CD14-positive monocyte (primary cell): ENCODE measurements at regions not wholly inside any gene's neighbourhood (a gene's known extent, or its start where the extent isn't known, plus 50 kb on each side); places are given as distances from the start of the nearest gene placed in this dataset.

Source experiments
- DNase-seq, 3 donors: peaks; one replicate each; pipeline ENCODE4 v3.0.0-alpha.2; 2011 to 2022
- H2AFZ ChIP-seq: 2 replicates; pipeline ENCODE4 v1.6.0; 2012; ENCODE audit warnings: mild to moderate bottlenecking, low read depth, low read length, inconsistent platforms; ENCODE audit not compliant: insufficient read depth, poor library complexity, severe bottlenecking
- H3K27ac ChIP-seq, 2 donors: 1 replicate in 1 of 2; 2 replicates in 1 of 2; pipeline ENCODE4 v1.5.1; 2012 to 2013; ENCODE audit warnings: low read length in 2 of 2, control low read depth in 1 of 2, inconsistent platforms in 1 of 2, low read depth in 1 of 2, mild to moderate bottlenecking in 1 of 2
- H3K27me3 ChIP-seq, 2 donors: one replicate each; pipeline versions ENCODE4 v1.6.0 to v1.6.1; 2011 to 2013; ENCODE audit warnings: low read length in 2 of 2; ENCODE audit not compliant: control insufficient read depth in 2 of 2, insufficient read depth in 2 of 2
- H3K36me3 ChIP-seq, 2 donors: replicated peaks in 1 of 2; 1 replicate in 1 of 2; 2 replicates in 1 of 2; pipeline versions ENCODE4 v1.5.1 to v1.6.1; 2012 to 2013; ENCODE audit warnings: low read length in 2 of 2, control low read depth in 1 of 2, inconsistent platforms in 1 of 2, mild to moderate bottlenecking in 1 of 2; ENCODE audit not compliant: insufficient read depth in 2 of 2, control insufficient read depth in 1 of 2
- H3K4me1 ChIP-seq, 2 donors: 1 replicate in 1 of 2; 2 replicates in 1 of 2; pipeline versions ENCODE4 v1.5.1 to v1.6.1; 2012 to 2013; ENCODE audit warnings: low read length in 2 of 2, control low read depth in 1 of 2, inconsistent platforms in 1 of 2, mild to moderate bottlenecking in 1 of 2, moderate library complexity in 1 of 2; ENCODE audit not compliant: insufficient read depth in 2 of 2, control insufficient read depth in 1 of 2
- H3K4me2 ChIP-seq: replicated peaks from 2 replicates; pipeline ENCODE3; 2012; ENCODE audit warnings: low read length, moderate library complexity, mild to moderate bottlenecking; ENCODE audit not compliant: poor library complexity, severe bottlenecking; ENCODE audit errors: extremely low read depth
- H3K4me3 ChIP-seq, 3 experiments: fragments of 200-600 bp in 1 of 3; sonication (generic) in 1 of 3; replicated peaks in 1 of 3; 1 replicate in 2 of 3; 2 replicates in 1 of 3; pipeline ENCODE4 v1.5.1; 2011 to 2013; ENCODE audit warnings: low read length in 3 of 3, mild to moderate bottlenecking in 3 of 3, control low read depth in 2 of 3, low read depth in 2 of 3, inconsistent platforms in 1 of 3, moderate library complexity in 1 of 3
- H3K79me2 ChIP-seq: 2 replicates; pipeline ENCODE4 v1.6.0; 2012; ENCODE audit warnings: mild to moderate bottlenecking, control low read depth, inconsistent platforms, low read length, moderate library complexity; ENCODE audit not compliant: insufficient read depth
- H3K9ac ChIP-seq: 2 replicates; pipeline ENCODE4 v1.6.0; 2017; ENCODE audit warnings: low read length, mild to moderate bottlenecking; ENCODE audit not compliant: insufficient read depth, poor library complexity, severe bottlenecking
- H3K9me3 ChIP-seq, 2 donors: replicated peaks in 1 of 2; 1 replicate in 1 of 2; 2 replicates in 1 of 2; pipeline versions ENCODE4 v1.5.1 to v1.6.1; 2012 to 2013; ENCODE audit warnings: low read length in 2 of 2, control low read depth in 1 of 2; ENCODE audit not compliant: control insufficient read depth in 1 of 2, insufficient read depth in 1 of 2
- H4K20me1 ChIP-seq: 2 replicates; pipeline ENCODE4 v1.6.0; 2012; ENCODE audit warnings: mild to moderate bottlenecking, low read length, control low read depth, moderate library complexity; ENCODE audit not compliant: insufficient read depth
- H3K27ac Mint-ChIP-seq, 7 donors: one replicate each; pipeline ENCODE4 v1.8.0; 2020; ENCODE audit warnings: mild to moderate bottlenecking in 7 of 7, mixed read lengths in 7 of 7, moderate library complexity in 6 of 7, inconsistent platforms in 2 of 7
- H3K27me3 Mint-ChIP-seq, 3 donors: one replicate each; pipeline ENCODE4 v1.8.0; 2021 to 2022; ENCODE audit warnings: low read depth in 3 of 3, mild to moderate bottlenecking in 3 of 3, mixed read lengths in 3 of 3, moderate library complexity in 3 of 3, inconsistent platforms in 1 of 3
- H3K36me3 Mint-ChIP-seq, 2 donors: one replicate each; pipeline ENCODE4 v1.8.0; 2020; ENCODE audit warnings: mixed read lengths in 2 of 2, inconsistent platforms in 1 of 2, mild to moderate bottlenecking in 1 of 2
- H3K4me1 Mint-ChIP-seq: one replicate; pipeline ENCODE4 v1.8.0; 2020; ENCODE audit warnings: mild to moderate bottlenecking, mixed read lengths
- H3K4me3 Mint-ChIP-seq, 2 donors: one replicate each; pipeline ENCODE4 v1.8.0; 2020; ENCODE audit warnings: mild to moderate bottlenecking in 2 of 2, mixed read lengths in 2 of 2, moderate library complexity in 1 of 2
- H3K9me3 Mint-ChIP-seq, 7 donors: one replicate each; pipeline ENCODE4 v1.8.0; 2020 to 2022; ENCODE audit warnings: mixed read lengths in 7 of 7, mild to moderate bottlenecking in 6 of 7, moderate library complexity in 6 of 7, inconsistent platforms in 2 of 7
- CTCF ChIP-seq: fragments of 200-600 bp; IDR thresholded peaks from one replicate; pipeline ENCODE4 v1.8.0; 2022; ENCODE audit warnings: antibody characterized with exemption, mild to moderate bottlenecking
- WGBS: methylation state at CpG from one replicate; pipeline ENCODE4 v1.1.5; 2013; ENCODE audit warnings: missing lambda C conversion rate; ENCODE audit not compliant: insufficient coverage; 5-methylcytosine and 5-hydroxymethylcytosine counted together
- intact Hi-C, 2 donors: fragments of 100-400 bp; cut with micrococcal nuclease; formaldehyde crosslinking; loops; one replicate each; pipeline versions ENCODE4 v1.15.0 to v1.15.1; 2023

- Histone ChIP-seq H3K4me2 (no peak overlapping the region), H3K27me3 (no peaks in the 10 kb centered on the region), H3K4me3 (no peak overlapping the region), H3K27ac (no peak overlapping the region), H4K20me1 (no peaks in the 10 kb centered on the region), H2AFZ (no peak overlapping the region), H3K9ac (no peak overlapping the region), H3K9me3 (peaks cover 4 to 16% of the 10 kb centered on the region in 2 donors), H3K36me3 (no peaks in the 10 kb centered on the region), H3K4me1 (no peaks in the 10 kb centered on the region), H3K79me2 (no peaks in the 10 kb centered on the region)
- Mint-ChIP-seq H3K9me3 (peaks cover 2 to 11% (median 5%) of the 10 kb centered on the region in 7 donors), H3K27ac (no peak overlapping the region), H3K27me3 (no peaks in the 10 kb centered on the region), H3K4me1 (no peaks in the 10 kb centered on the region), H3K4me3 (no peak overlapping the region), H3K36me3 (no peaks in the 10 kb centered on the region)
- no CpG with 5 or more reads among the region's 1 CpG for WGBS
- no peak for DNase-seq
- intact Hi-C loops, result no loop called here
- no peak for TF ChIP-seq CTCF
Observed at GRCh38 chr16:61590577-61590976, 445.7 kb downstream of the CDH8 start.

GRCh38 chr16:61587526-61587925 is 448.7 kb downstream of the CDH8 start:
- no peak overlapping the region for H3K27ac ChIP-seq
- no peak overlapping the region for H3K4me3 ChIP-seq
- Mint-ChIP-seq H3K27ac (no peak overlapping the region), H3K27me3 (no peaks in the 10 kb centered on the region), H3K4me1 (no peaks in the 10 kb centered on the region), H3K4me3 (no peak overlapping the region), H3K9me3 (peaks cover 0 to 3% (median 0%) of the 10 kb centered on the region in 7 donors), H3K36me3 (no peaks in the 10 kb centered on the region)
- H3K4me2 ChIP-seq, result no peak overlapping the region
- H3K9me3 ChIP-seq, result no peaks in the 10 kb centered on the region
- H4K20me1 ChIP-seq, result no peaks in the 10 kb centered on the region
- TF ChIP-seq CTCF, result no peak
- H3K27me3 ChIP-seq, result no peaks in the 10 kb centered on the region
- H2AFZ ChIP-seq, result no peak overlapping the region
- H3K9ac ChIP-seq, result no peak overlapping the region
- no peaks in the 10 kb centered on the region for H3K4me1 ChIP-seq
- intact Hi-C loops, result no loop called here
- H3K36me3 ChIP-seq, result no peaks in the 10 kb centered on the region
- no peak for DNase-seq
- WGBS, result no CpG with 5 or more reads among the region's 2 CpGs
- no peaks in the 10 kb centered on the region for H3K79me2 ChIP-seq
